HEK293 (cell line): ENCODE measurements at regions not wholly inside any gene's neighbourhood (a gene's known extent, or its start where the extent isn't known, plus 50 kb on each side); places are given as distances from the start of the nearest gene placed in this dataset.

Source experiments
- ZNF785 ChIP-seq: fragments of 450-650 bp; formaldehyde crosslinking; IDR thresholded peaks from 2 replicates; pipeline ENCODE4 v1.5.1; 2016; ENCODE audit warnings: missing biosample characterization, missing genetic modification characterization
- TF ChIP-seq, protein P1 (sequence below): fragments of 450-650 bp; formaldehyde crosslinking; IDR thresholded peaks from 2 replicates; pipeline ENCODE4 v1.5.1; 2016; ENCODE audit warnings: missing biosample characterization, missing genetic modification characterization
- TF ChIP-seq, protein P2 (sequence below): fragments of 450-650 bp; formaldehyde crosslinking; IDR thresholded peaks from 2 replicates; pipeline ENCODE4 v1.5.1; 2016; ENCODE audit warnings: missing biosample characterization, missing genetic modification characterization
- TF ChIP-seq, protein P3 (sequence below): fragments of 450-650 bp; formaldehyde crosslinking; IDR thresholded peaks from 2 replicates; pipeline ENCODE4 v1.5.1; 2016; ENCODE audit warnings: missing biosample characterization, missing genetic modification characterization

- TF ChIP-seq, protein P1, sequence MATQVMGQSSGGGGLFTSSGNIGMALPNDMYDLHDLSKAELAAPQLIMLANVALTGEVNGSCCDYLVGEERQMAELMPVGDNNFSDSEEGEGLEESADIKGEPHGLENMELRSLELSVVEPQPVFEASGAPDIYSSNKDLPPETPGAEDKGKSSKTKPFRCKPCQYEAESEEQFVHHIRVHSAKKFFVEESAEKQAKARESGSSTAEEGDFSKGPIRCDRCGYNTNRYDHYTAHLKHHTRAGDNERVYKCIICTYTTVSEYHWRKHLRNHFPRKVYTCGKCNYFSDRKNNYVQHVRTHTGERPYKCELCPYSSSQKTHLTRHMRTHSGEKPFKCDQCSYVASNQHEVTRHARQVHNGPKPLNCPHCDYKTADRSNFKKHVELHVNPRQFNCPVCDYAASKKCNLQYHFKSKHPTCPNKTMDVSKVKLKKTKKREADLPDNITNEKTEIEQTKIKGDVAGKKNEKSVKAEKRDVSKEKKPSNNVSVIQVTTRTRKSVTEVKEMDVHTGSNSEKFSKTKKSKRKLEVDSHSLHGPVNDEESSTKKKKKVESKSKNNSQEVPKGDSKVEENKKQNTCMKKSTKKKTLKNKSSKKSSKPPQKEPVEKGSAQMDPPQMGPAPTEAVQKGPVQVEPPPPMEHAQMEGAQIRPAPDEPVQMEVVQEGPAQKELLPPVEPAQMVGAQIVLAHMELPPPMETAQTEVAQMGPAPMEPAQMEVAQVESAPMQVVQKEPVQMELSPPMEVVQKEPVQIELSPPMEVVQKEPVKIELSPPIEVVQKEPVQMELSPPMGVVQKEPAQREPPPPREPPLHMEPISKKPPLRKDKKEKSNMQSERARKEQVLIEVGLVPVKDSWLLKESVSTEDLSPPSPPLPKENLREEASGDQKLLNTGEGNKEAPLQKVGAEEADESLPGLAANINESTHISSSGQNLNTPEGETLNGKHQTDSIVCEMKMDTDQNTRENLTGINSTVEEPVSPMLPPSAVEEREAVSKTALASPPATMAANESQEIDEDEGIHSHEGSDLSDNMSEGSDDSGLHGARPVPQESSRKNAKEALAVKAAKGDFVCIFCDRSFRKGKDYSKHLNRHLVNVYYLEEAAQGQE (tag by site-specific recombination) = no peak
- TF ChIP-seq, protein P2, sequence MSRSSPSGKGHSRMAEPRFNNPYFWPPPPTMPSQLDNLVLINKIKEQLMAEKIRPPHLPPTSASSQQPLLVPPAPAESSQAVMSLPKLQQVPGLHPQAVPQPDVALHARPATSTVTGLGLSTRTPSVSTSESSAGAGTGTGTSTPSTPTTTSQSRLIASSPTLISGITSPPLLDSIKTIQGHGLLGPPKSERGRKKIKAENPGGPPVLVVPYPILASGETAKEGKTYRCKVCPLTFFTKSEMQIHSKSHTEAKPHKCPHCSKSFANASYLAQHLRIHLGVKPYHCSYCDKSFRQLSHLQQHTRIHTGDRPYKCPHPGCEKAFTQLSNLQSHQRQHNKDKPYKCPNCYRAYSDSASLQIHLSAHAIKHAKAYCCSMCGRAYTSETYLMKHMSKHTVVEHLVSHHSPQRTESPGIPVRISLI (tag by site-specific recombination) = no peak
- TF ChIP-seq, protein P3, sequence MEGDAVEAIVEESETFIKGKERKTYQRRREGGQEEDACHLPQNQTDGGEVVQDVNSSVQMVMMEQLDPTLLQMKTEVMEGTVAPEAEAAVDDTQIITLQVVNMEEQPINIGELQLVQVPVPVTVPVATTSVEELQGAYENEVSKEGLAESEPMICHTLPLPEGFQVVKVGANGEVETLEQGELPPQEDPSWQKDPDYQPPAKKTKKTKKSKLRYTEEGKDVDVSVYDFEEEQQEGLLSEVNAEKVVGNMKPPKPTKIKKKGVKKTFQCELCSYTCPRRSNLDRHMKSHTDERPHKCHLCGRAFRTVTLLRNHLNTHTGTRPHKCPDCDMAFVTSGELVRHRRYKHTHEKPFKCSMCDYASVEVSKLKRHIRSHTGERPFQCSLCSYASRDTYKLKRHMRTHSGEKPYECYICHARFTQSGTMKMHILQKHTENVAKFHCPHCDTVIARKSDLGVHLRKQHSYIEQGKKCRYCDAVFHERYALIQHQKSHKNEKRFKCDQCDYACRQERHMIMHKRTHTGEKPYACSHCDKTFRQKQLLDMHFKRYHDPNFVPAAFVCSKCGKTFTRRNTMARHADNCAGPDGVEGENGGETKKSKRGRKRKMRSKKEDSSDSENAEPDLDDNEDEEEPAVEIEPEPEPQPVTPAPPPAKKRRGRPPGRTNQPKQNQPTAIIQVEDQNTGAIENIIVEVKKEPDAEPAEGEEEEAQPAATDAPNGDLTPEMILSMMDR (tag by site-specific recombination) = no peak
- TF ChIP-seq ZNF785 (tag by site-specific recombination) = no peak
Observed at GRCh38 chr5:85462957-85463356, 1078.3 kb upstream of the EDIL3 start.
